Activated CD8-positive, alpha-beta T cell treated with anti-CD3 and anti-CD28 coated beads, Interleukin-2, amount 10 ng/mL, durations not matched to agents 7 days and 5 days (primary cell): ENCODE measurements at regions not wholly inside any gene's neighbourhood (a gene's known extent, or its start where the extent isn't known, plus 50 kb on each side); places are given as distances from the start of the nearest gene placed in this dataset.

ENCODE experiments used
- ATAC-seq: fragments of 150-1000 bp; cut with Tn5 transposase; one replicate; pipeline ENCODE4 v1.10.0; 2021; ENCODE audit warnings: moderate library complexity
- CTCF ChIA-PET: fragments of 350-600 bp; sonication (Branson Sonifier 250); formaldehyde crosslinking; loops from one replicate; lab custom pipeline; 2021; ENCODE audit warnings: antibody characterized with exemption; lab: Charles Lee
- POLR2A ChIA-PET: fragments of 350-600 bp; sonication (Branson Sonifier 250); formaldehyde crosslinking; loops from one replicate; lab custom pipeline; 2021; ENCODE audit warnings: antibody characterized with exemption; lab: Charles Lee
- DNase-seq: peaks from one replicate; pipeline ENCODE4 v3.0.0-alpha.2; 2020
- H3K27ac Mint-ChIP-seq: one replicate; pipeline ENCODE4 v1.8.0; 2021; ENCODE audit warnings: mild to moderate bottlenecking, mixed read lengths
- H3K27me3 Mint-ChIP-seq: one replicate; pipeline ENCODE4 v1.8.0; 2021; ENCODE audit warnings: low read depth, mixed read lengths
- H3K36me3 Mint-ChIP-seq: one replicate; pipeline ENCODE4 v1.8.0; 2021; ENCODE audit warnings: low read depth, mixed read lengths
- H3K4me1 Mint-ChIP-seq: one replicate; pipeline ENCODE4 v1.8.0; 2021; ENCODE audit warnings: low read depth, mixed read lengths
- H3K4me3 Mint-ChIP-seq: one replicate; pipeline ENCODE4 v1.8.0; 2021; ENCODE audit warnings: mild to moderate bottlenecking, mixed read lengths
- H3K9me3 Mint-ChIP-seq: one replicate; pipeline ENCODE4 v1.8.0; 2022; ENCODE audit warnings: mixed read lengths; ENCODE audit not compliant: insufficient read depth

- Mint-ChIP-seq H3K9me3 (peaks cover 13% of the 10 kb centered on the region), H3K4me1 (no peaks in the 10 kb centered on the region), H3K27me3 (no peaks in the 10 kb centered on the region), H3K4me3 (no peak overlapping the region), H3K27ac (no peak overlapping the region), H3K36me3 (no peaks in the 10 kb centered on the region)
- ATAC-seq (no peak), DNase-seq (no peak)
- ChIA-PET POLR2A (no interaction called here), CTCF (no interaction called here)
Observed at GRCh38 chr10:56934515-56934914, 573.5 kb upstream of the ZWINT start.

GRCh38 chr10:56928714-56929113, 567.7 kb upstream of the ZWINT start:
- POLR2A ChIA-PET: no interaction called here
- no peak overlapping the region for H3K27ac Mint-ChIP-seq
- peaks cover 24% of the 10 kb centered on the region for H3K9me3 Mint-ChIP-seq
- H3K36me3 Mint-ChIP-seq: no peaks in the 10 kb centered on the region
- no peak for DNase-seq
- H3K4me1 Mint-ChIP-seq: no peaks in the 10 kb centered on the region
- no peaks in the 10 kb centered on the region for H3K27me3 Mint-ChIP-seq
- H3K4me3 Mint-ChIP-seq: no peak overlapping the region
- no peak for ATAC-seq
- CTCF ChIA-PET: no interaction called here

GRCh38 chr10:56927701-56928100, 566.6 kb upstream of the ZWINT start:
- no peak overlapping the region for H3K27ac Mint-ChIP-seq
- no peaks in the 10 kb centered on the region for H3K27me3 Mint-ChIP-seq
- no peak for ATAC-seq
- H3K36me3 Mint-ChIP-seq: no peaks in the 10 kb centered on the region
- no peak overlapping the region for H3K4me3 Mint-ChIP-seq
- ChIA-PET POLR2A (no interaction called here), CTCF (no interaction called here)
- no peak for DNase-seq
- H3K4me1 Mint-ChIP-seq: no peaks in the 10 kb centered on the region
- peaks cover 27% of the 10 kb centered on the region for H3K9me3 Mint-ChIP-seq

GRCh38 chr10:56920601-56921261, 559.7 kb upstream of the ZWINT start:
- ATAC-seq (no peak), DNase-seq (no peak)
- H3K36me3 Mint-ChIP-seq: no peaks in the 10 kb centered on the region
- CTCF ChIA-PET: no interaction called here
- POLR2A ChIA-PET: no interaction called here
- H3K27me3 Mint-ChIP-seq: no peaks in the 10 kb centered on the region
- no peak overlapping the region for H3K4me3 Mint-ChIP-seq
- peaks cover 25% of the 10 kb centered on the region for H3K9me3 Mint-ChIP-seq
- H3K27ac Mint-ChIP-seq: no peak overlapping the region
- no peaks in the 10 kb centered on the region for H3K4me1 Mint-ChIP-seq

- POLR2A ChIA-PET: no interaction called here
- no peaks in the 10 kb centered on the region for H3K36me3 Mint-ChIP-seq
- CTCF ChIA-PET: no interaction called here
- H3K4me1 Mint-ChIP-seq: no peaks in the 10 kb centered on the region
- peaks cover 10% of the 10 kb centered on the region for H3K9me3 Mint-ChIP-seq
- H3K4me3 Mint-ChIP-seq: no peak overlapping the region
- ATAC-seq (no peak), DNase-seq (no peak)
- no peaks in the 10 kb centered on the region for H3K27me3 Mint-ChIP-seq
- no peak overlapping the region for H3K27ac Mint-ChIP-seq
Observed at GRCh38 chr10:56912043-56912442, 551.0 kb upstream of the ZWINT start.

DNA sequence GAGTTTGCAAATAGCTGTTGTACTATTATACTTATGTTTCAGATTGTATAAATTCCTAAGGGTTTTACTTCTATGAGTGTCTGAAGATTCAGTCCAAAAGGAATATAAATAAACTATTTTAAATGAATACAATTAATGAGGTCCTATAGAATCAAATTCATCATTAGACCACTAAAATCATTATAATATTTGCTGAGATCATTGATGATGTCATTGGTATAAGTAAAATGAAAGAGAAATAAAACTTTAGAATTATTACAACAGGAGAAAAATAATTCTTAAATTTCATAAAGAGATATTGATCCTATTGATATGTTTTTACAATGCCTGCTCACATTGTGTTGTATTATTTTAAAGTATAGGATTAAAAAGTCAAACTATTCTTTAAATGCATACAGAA, 544.0 kb upstream of the ZWINT start:
- CTCF ChIA-PET: no interaction called here

GRCh38 chr10:56902554-56902953, 541.5 kb upstream of the ZWINT start:
- DNase-seq: no peak
- Mint-ChIP-seq H3K27ac (no peak overlapping the region), H3K9me3 (peaks cover 11% of the 10 kb centered on the region), H3K4me1 (no peaks in the 10 kb centered on the region), H3K36me3 (no peaks in the 10 kb centered on the region), H3K27me3 (no peaks in the 10 kb centered on the region), H3K4me3 (no peak overlapping the region)
- ATAC-seq: no peak
- POLR2A ChIA-PET: no interaction called here
- CTCF ChIA-PET: no interaction called here

More for the DNA sequence above, 544.0 kb upstream of the ZWINT start:
- no peaks in the 10 kb centered on the region for H3K27me3 Mint-ChIP-seq
- POLR2A ChIA-PET: no interaction called here
- DNase-seq (no peak), ATAC-seq (no peak)
- no peak overlapping the region for H3K27ac Mint-ChIP-seq
- H3K9me3 Mint-ChIP-seq: peaks cover 6% of the 10 kb centered on the region
- no peaks in the 10 kb centered on the region for H3K36me3 Mint-ChIP-seq
- H3K4me3 Mint-ChIP-seq: no peak overlapping the region
- H3K4me1 Mint-ChIP-seq: no peaks in the 10 kb centered on the region

DNA sequence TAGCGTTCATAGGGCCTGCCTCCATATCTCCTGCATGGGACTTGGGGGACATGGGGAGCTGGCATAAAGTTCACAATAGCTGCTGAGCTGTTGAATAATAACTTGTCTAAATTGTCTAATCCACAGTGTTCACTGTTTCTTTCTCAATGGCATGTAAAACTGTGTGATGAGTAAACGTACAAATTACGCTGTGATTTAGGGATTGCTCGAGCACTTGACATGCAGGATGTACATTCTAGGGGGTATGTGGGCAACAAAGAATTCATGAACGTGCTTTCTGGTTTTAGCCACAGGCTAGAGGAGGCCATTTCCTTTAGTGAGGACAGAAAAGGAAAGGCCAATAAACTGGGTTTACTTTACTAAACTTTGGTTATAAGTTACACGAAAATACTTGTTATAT, 534.2 kb upstream of the ZWINT start:
- Mint-ChIP-seq H3K9me3 (peaks cover 10% of the 10 kb centered on the region), H3K4me1 (no peaks in the 10 kb centered on the region), H3K27me3 (no peaks in the 10 kb centered on the region), H3K27ac (no peak overlapping the region), H3K4me3 (no peak overlapping the region), H3K36me3 (no peaks in the 10 kb centered on the region)
- DNase-seq: no peak
- CTCF ChIA-PET: no interaction called here
- ATAC-seq: no peak
- POLR2A ChIA-PET: no interaction called here

DNA sequence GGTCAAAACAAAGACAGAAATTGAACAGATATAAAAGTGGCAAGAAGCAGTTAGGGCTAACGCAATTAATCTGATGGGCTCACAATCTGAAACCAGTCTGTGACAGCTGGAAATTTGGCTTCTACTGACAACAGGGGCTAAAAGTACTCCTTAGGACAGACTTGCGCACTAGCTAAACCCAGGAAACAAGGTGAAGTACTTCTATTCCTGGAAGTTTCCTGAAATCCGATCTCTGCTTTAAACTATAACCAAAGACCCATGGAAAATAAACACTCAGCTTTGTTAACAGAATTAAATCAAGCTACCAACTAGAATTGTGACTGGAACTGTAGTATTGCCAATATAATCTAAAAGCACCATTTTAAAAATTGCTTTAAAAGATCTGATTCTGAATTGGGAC, 520.2 kb upstream of the ZWINT start:
- Mint-ChIP-seq H3K36me3 (no peaks in the 10 kb centered on the region), H3K9me3 (peaks cover 26% of the 10 kb centered on the region), H3K27ac (no peak overlapping the region), H3K27me3 (no peaks in the 10 kb centered on the region), H3K4me3 (no peak overlapping the region), H3K4me1 (no peaks in the 10 kb centered on the region)
- ChIA-PET CTCF (no interaction called here), POLR2A (no interaction called here)
- ATAC-seq (no peak), DNase-seq (no peak)

DNA sequence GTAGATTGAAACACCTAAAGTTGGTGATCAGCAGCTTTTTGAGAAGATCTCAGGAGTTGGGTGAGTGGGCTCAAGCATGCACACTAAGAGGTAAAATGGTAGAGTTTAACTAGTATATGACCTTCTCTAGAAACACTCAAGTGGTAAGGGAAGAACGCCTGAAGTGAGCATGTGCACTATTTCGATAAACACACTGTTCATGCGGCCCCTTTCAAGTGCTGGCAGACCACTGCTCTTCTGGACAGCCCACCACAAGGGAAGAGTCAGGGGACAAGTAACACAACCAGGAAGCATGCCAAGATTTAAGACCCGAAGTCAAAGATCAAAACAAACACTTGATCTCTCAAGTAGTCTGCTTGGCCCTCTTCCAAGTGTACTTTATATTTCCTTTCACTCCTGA, 519.5 kb upstream of the ZWINT start:
- Mint-ChIP-seq H3K4me1 (no peaks in the 10 kb centered on the region), H3K27ac (no peak overlapping the region), H3K4me3 (no peak overlapping the region), H3K36me3 (no peaks in the 10 kb centered on the region), H3K27me3 (no peaks in the 10 kb centered on the region), H3K9me3 (peaks cover 24% of the 10 kb centered on the region)
- CTCF ChIA-PET: no interaction called here
- no peak for DNase-seq
- no peak for ATAC-seq
- POLR2A ChIA-PET: no interaction called here

DNA sequence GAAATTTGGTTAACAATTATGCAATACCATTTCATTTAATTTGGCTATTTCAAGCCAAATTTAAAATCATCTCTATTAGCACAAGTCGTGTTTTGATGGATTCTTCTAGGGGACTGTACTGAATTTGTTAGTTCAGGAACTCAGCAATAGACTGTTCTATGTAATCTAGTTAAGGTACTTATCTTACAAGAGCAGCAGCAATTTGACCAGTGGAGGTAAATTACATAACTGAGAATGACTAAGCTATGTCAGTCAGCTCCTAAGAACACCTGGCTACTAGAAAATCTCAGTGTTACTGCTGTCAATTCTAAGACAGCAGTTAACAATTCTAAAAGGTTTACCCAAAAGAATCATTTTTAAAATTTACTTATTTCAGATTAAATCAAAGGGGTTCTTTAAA, 513.9 kb upstream of the ZWINT start:
- ATAC-seq: no peak
- Mint-ChIP-seq H3K36me3 (no peaks in the 10 kb centered on the region), H3K4me3 (no peak overlapping the region), H3K4me1 (no peaks in the 10 kb centered on the region), H3K27me3 (no peaks in the 10 kb centered on the region), H3K27ac (no peak overlapping the region), H3K9me3 (peaks cover 5% of the 10 kb centered on the region)
- DNase-seq: no peak
- ChIA-PET CTCF (no interaction called here), POLR2A (no interaction called here)

DNA sequence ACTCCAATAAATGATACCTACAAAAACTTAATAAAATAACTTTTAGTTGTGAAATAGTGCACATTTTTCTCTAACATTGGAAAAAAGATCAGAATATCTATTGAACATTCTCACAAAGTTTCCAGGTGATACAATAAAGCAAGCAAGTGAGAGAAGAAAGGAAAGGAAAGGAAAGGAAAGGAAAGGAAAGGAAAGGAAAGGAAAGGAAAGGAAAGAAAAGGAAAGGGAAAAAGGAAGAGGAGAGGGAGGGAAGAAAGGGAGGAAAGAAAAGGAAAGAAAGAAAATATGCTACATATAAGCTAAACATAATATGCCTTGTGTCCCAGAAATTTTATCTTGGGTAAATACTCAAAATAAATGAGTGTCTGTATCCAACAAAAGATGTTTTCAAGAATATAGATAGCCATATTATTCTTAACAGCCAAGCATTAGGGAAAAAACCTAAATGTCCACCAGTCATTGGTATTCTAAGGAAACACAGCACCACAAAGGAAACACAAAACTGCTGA, 510.2 kb upstream of the ZWINT start:
- H3K9me3 Mint-ChIP-seq: peaks cover 12% of the 10 kb centered on the region
- no peaks in the 10 kb centered on the region for H3K4me1 Mint-ChIP-seq
- DNase-seq (no peak), ATAC-seq (no peak)
- no peak overlapping the region for H3K4me3 Mint-ChIP-seq
- H3K27me3 Mint-ChIP-seq: no peaks in the 10 kb centered on the region
- POLR2A ChIA-PET: no interaction called here
- H3K27ac Mint-ChIP-seq: no peak overlapping the region
- H3K36me3 Mint-ChIP-seq: no peaks in the 10 kb centered on the region
- CTCF ChIA-PET: no interaction called here

- CTCF ChIA-PET: no interaction called here
- H3K4me3 Mint-ChIP-seq: no peak overlapping the region
Observed at GRCh38 chr10:56867236-56867635, 506.2 kb upstream of the ZWINT start.

More at GRCh38 chr10:56867236-56867635, 506.2 kb upstream of the ZWINT start:
- H3K27me3 Mint-ChIP-seq: no peaks in the 10 kb centered on the region
- no peak for ATAC-seq
- POLR2A ChIA-PET: no interaction called here
- H3K4me1 Mint-ChIP-seq: no peaks in the 10 kb centered on the region
- no peak for DNase-seq
- H3K27ac Mint-ChIP-seq: no peak overlapping the region
- H3K9me3 Mint-ChIP-seq: peaks cover 10% of the 10 kb centered on the region
- no peaks in the 10 kb centered on the region for H3K36me3 Mint-ChIP-seq
